ENCODE measurements at regions not wholly inside any gene's neighbourhood (a gene's known extent, or its start where the extent isn't known, plus 50 kb on each side); places are given as distances from the start of the nearest gene placed in this dataset.

DNA sequence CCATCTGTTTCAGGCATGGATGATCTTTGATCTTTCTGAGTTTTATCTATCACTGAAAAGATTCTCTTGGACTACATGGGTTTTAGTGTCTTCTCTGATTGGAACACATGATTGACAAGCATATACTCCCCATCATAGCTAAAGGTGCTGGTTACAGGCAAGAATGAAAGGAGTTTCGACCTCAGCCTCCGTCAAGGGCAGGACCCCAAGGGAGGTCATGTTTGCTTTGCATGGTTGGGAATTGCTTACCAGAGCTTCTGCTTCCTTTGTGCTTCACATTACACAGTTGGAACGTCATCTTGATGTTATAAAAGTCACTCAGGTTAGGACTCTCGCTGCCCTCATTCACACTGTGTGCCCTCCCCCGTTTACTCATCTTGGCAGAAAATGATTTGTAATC lies 287.7 kb downstream of the PIK3C3 start:
- TF ChIP-seq FOXM1 (IDR thresholded peaks at IDR 0.05; ENCODE audit: low read depth), result no peak
- TF ChIP-seq, protein P1, sequence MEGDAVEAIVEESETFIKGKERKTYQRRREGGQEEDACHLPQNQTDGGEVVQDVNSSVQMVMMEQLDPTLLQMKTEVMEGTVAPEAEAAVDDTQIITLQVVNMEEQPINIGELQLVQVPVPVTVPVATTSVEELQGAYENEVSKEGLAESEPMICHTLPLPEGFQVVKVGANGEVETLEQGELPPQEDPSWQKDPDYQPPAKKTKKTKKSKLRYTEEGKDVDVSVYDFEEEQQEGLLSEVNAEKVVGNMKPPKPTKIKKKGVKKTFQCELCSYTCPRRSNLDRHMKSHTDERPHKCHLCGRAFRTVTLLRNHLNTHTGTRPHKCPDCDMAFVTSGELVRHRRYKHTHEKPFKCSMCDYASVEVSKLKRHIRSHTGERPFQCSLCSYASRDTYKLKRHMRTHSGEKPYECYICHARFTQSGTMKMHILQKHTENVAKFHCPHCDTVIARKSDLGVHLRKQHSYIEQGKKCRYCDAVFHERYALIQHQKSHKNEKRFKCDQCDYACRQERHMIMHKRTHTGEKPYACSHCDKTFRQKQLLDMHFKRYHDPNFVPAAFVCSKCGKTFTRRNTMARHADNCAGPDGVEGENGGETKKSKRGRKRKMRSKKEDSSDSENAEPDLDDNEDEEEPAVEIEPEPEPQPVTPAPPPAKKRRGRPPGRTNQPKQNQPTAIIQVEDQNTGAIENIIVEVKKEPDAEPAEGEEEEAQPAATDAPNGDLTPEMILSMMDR (IDR thresholded peaks at IDR 0.05), result no peak
- TF ChIP-seq ZBTB33 (IDR thresholded peaks at IDR 0.05; ENCODE audit: borderline replicate concordance, low read depth), result no peak
- no peak for TF ChIP-seq JUND (IDR thresholded peaks at IDR 0.05)
